ENCODE measurements at regions not wholly inside any gene's neighbourhood (a gene's known extent, or its start where the extent isn't known, plus 50 kb on each side); places are given as distances from the start of the nearest gene placed in this dataset.

GRCh38 chr12:74781991-74782485 is 244.4 kb downstream of the ATXN7L3B start:
- in situ Hi-C loops (cut with HindIII; ENCODE audit: low pct_unique_long_range_greater_than_20kb, low sequenced_read_pairs), result no loop called here
- no peak for TF ChIP-seq JUND (IDR thresholded peaks at IDR 0.05; ENCODE audit: low read depth)
- no peak for DNase-seq (ENCODE audit: low read depth in 1 of 2, low spot score in 1 of 2)

GRCh38 chr12:74790931-74791330 is 253.3 kb downstream of the ATXN7L3B start:
- no peak for TF ChIP-seq JUND (IDR thresholded peaks at IDR 0.05; ENCODE audit: low read depth)
- in situ Hi-C loops (cut with HindIII; ENCODE audit: low pct_unique_long_range_greater_than_20kb, low sequenced_read_pairs), result no loop called here

GRCh38 chr12:74791365-74791764 is 253.7 kb downstream of the ATXN7L3B start:
- TF ChIP-seq JUND (IDR thresholded peaks at IDR 0.05; ENCODE audit: low read depth), result no peak
- in situ Hi-C loops (cut with HindIII; ENCODE audit: low pct_unique_long_range_greater_than_20kb, low sequenced_read_pairs), result no loop called here
- DNase-seq (ENCODE audit: low read depth in 1 of 2, low spot score in 1 of 2), result peak in 1 of 2 experiments; percentile 9

More at GRCh38 chr12:74790931-74791330, 253.3 kb downstream of the ATXN7L3B start:
- DNase-seq (ENCODE audit: low read depth in 1 of 2, low spot score in 1 of 2), result no peak

- TF ChIP-seq JUND (IDR thresholded peaks at IDR 0.05; ENCODE audit: low read depth), result no peak
- DNase-seq (ENCODE audit: low read depth in 1 of 2, low spot score in 1 of 2), result no peak
- in situ Hi-C loops (cut with HindIII; ENCODE audit: low pct_unique_long_range_greater_than_20kb, low sequenced_read_pairs), result no loop called here
Observed at GRCh38 chr12:74794522-74794921, 256.9 kb downstream of the ATXN7L3B start.

GRCh38 chr12:74801625-74802024 is 264.0 kb downstream of the ATXN7L3B start:
- in situ Hi-C loops (cut with HindIII; ENCODE audit: low pct_unique_long_range_greater_than_20kb, low sequenced_read_pairs), result no loop called here
- no peak for DNase-seq (ENCODE audit: low read depth in 1 of 2, low spot score in 1 of 2)
- TF ChIP-seq JUND (IDR thresholded peaks at IDR 0.05; ENCODE audit: low read depth), result no peak

GRCh38 chr12:74816398-74817175 is 279.0 kb downstream of the ATXN7L3B start:
- no peak for TF ChIP-seq JUND (IDR thresholded peaks at IDR 0.05; ENCODE audit: low read depth)
- in situ Hi-C loops (cut with HindIII; ENCODE audit: low pct_unique_long_range_greater_than_20kb, low sequenced_read_pairs), result no loop called here
- DNase-seq (ENCODE audit: low read depth in 1 of 2, low spot score in 1 of 2), result peak in 1 of 2 experiments; percentile 25

DNA sequence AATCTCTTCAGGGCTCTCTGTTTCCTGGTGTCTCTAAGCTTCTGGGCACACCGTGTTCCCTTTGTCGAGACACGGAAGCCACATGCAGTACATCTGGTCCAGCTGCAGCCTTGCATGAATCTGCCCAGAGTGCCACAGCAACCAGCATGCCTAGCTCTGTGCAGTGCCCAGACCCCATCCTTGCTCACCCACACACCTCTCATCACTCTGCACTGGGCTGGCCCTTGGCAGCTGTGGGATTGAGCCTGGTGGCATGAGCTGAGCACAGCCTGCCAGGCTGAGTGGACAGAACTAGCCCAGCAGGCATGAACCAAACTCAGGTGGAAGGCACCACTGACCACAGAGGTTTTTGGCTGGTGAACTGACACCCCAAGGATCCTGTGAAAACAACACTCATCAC is 279.9 kb downstream of the ATXN7L3B start:
- no peak for TF ChIP-seq JUND (IDR thresholded peaks at IDR 0.05; ENCODE audit: low read depth)
- in situ Hi-C loops (cut with HindIII; ENCODE audit: low pct_unique_long_range_greater_than_20kb, low sequenced_read_pairs), result no loop called here
- no peak for DNase-seq (ENCODE audit: low read depth in 1 of 2, low spot score in 1 of 2)

DNA sequence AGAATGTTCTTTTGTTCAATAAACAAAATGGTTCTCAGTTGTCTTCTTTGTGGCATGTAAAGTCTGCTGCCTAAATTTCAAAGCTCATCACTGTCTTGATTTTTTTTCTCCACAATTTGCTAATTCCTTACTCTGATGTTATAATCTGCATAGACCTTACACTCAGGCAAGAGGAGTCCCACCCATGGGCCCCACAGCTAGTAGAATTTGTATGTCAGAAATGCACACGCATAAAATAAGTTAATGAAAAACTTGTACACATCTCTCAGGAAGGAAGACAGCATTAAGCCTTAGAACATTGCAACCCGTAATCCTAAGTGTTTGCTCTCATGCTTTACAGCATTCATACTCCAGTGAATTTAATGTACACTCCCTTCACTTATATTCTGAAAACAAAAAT is 280.8 kb downstream of the ATXN7L3B start:
- in situ Hi-C loops (cut with HindIII; ENCODE audit: low pct_unique_long_range_greater_than_20kb, low sequenced_read_pairs), result no loop called here
- no peak for TF ChIP-seq JUND (IDR thresholded peaks at IDR 0.05; ENCODE audit: low read depth)

DNA sequence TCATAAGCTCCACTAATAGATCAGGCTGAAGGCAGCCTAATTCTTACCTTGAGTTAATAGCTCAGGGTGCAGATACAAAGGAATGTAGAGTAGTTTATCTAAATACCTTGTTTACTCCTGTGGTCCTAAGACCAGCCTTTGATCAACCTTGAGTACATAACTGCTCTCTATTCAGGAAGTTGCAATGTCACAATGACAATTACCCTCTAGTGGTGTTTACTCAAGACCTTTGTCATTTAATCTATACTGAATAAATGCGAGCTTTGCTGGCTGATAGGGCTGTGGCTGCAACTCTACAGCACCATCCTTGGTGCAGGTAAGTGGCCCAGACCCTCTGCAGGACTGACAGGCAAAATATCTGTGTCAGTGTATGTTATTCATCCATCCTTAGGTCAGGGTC is 282.7 kb downstream of the ATXN7L3B start:
- DNase-seq (ENCODE audit: low read depth in 1 of 2, low spot score in 1 of 2), result no peak
- in situ Hi-C loops (cut with HindIII; ENCODE audit: low pct_unique_long_range_greater_than_20kb, low sequenced_read_pairs), result no loop called here
- TF ChIP-seq JUND (IDR thresholded peaks at IDR 0.05; ENCODE audit: low read depth), result no peak

More for the DNA sequence above, 280.8 kb downstream of the ATXN7L3B start:
- no peak for DNase-seq (ENCODE audit: low read depth in 1 of 2, low spot score in 1 of 2)

DNA sequence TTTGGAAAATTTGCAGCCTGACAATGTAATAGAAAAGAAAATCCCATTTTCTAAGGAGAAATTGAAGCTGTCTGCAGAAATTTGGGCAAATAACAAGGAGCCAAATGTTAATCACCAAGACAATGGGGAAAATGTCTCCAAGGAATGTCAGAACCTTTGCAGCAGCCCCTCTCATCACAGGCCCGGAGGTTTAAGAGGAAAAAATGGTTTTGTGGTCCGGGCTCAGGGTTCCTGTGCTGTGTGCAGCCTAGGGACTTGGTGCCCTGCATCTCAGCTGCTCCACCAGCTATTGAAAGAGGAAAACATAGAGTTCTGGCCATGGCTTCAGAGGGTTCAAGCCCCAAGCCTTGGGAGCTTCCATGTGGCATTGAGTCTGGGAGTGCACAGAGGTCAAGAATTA is 298.9 kb downstream of the ATXN7L3B start:
- in situ Hi-C loops (cut with HindIII; ENCODE audit: low pct_unique_long_range_greater_than_20kb, low sequenced_read_pairs), result no loop called here
- no peak for TF ChIP-seq JUND (IDR thresholded peaks at IDR 0.05; ENCODE audit: low read depth)
- DNase-seq (ENCODE audit: low read depth in 1 of 2, low spot score in 1 of 2), result no peak

DNA sequence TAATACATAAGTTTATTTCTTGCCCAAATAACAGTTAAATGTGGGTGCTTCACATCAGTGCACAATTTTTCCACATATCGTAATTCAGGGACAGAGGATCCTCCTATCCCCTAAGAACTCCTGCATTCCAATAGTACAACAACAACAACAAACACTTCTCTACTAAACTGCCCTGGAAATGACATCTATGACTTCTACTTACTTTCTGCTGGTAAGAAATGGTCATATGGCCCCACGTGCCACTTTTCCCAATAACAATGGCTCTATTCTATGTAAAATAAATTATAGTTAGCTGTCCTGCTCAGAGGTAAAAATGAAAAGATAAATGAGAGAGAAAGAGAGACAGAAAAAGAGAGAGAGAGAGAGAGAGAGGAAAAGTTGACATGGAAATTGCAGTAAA is 308.5 kb downstream of the ATXN7L3B start:
- TF ChIP-seq JUND (IDR thresholded peaks at IDR 0.05; ENCODE audit: low read depth), result no peak
- no peak for DNase-seq (ENCODE audit: low read depth in 1 of 2, low spot score in 1 of 2)
- in situ Hi-C loops (cut with HindIII; ENCODE audit: low pct_unique_long_range_greater_than_20kb, low sequenced_read_pairs), result no loop called here

DNA sequence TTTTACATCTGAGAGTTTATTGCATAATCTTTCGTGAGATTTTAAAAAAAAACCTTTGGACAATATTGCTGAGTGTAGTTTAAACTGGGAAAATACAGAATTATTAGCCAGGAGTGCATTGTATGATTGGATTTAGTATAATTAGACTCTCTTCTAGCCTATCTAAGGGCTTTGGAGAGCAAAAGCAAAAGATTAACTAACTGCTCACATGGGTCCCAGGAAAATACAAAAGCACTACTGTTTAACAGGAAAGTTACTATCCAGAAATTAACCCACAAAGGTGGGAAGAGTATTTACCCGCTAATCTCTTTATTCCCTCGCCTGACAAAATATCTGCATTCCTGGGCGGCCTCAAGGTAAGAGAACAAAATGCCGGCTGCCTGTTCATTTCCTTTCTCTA is 309.5 kb downstream of the ATXN7L3B start:
- in situ Hi-C loops (cut with HindIII; ENCODE audit: low pct_unique_long_range_greater_than_20kb, low sequenced_read_pairs), result no loop called here
- no peak for DNase-seq (ENCODE audit: low read depth in 1 of 2, low spot score in 1 of 2)
- no peak for TF ChIP-seq JUND (IDR thresholded peaks at IDR 0.05; ENCODE audit: low read depth)

- in situ Hi-C loops (cut with HindIII; ENCODE audit: low pct_unique_long_range_greater_than_20kb, low sequenced_read_pairs), result no loop called here
- no peak for TF ChIP-seq JUND (IDR thresholded peaks at IDR 0.05; ENCODE audit: low read depth)
- no peak for DNase-seq (ENCODE audit: low read depth in 1 of 2, low spot score in 1 of 2)
Observed at GRCh38 chr12:74848006-74848405, 310.4 kb downstream of the ATXN7L3B start.

DNA sequence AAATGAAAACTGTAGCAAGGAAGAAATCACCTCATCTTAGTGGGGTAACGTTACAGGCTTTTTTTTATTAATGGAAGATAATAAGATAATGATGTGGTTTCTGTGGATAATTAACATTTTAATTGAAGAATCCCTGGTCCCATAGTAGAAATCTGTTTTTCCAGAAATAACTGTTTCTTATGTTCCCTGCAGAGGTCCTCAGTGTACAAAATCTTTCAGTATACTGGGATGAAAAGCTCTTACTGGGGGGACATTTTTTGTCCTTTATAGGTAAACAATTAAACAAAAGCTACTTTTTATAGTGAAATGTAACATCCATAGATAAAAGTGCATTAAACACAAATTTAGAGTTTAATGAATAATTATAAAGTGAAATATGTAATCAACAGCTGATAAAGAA is 312.2 kb downstream of the ATXN7L3B start:
- no peak for DNase-seq (ENCODE audit: low read depth in 1 of 2, low spot score in 1 of 2)
- TF ChIP-seq JUND (IDR thresholded peaks at IDR 0.05; ENCODE audit: low read depth), result no peak
- in situ Hi-C loops (cut with HindIII; ENCODE audit: low pct_unique_long_range_greater_than_20kb, low sequenced_read_pairs), result no loop called here

Measured in T47D (cell line).